Right lobe of liver (tissue), 6 donors: ENCODE measurements at regions not wholly inside any gene's neighbourhood (a gene's known extent, or its start where the extent isn't known, plus 50 kb on each side); places are given as distances from the start of the nearest gene placed in this dataset.

ENCODE experiments used
- ATAC-seq, 4 donors: fragments of 200-7000 bp; cut with Tn5 transposase; one replicate each; pipeline ENCODE4 v1.9.1; 2020; ENCODE audit warnings: mild to moderate bottlenecking in 4 of 4, moderate library complexity in 4 of 4
- DNase-seq, 3 donors: peaks; one replicate each; pipeline ENCODE4 v3.0.0-alpha.2; 2020
- H3K27ac ChIP-seq, 3 donors: fragments of 200-600 bp; one replicate each; pipeline ENCODE4 v1.8.0; 2022
- H3K27me3 ChIP-seq, 2 donors: fragments of 200-600 bp; one replicate each; pipeline ENCODE4 v1.8.0; 2022
- H3K36me3 ChIP-seq, 4 donors: fragments of 200-600 bp; sonication (generic) in 1 of 4; one replicate each; pipeline versions ENCODE4 v1.5.1 to v1.8.0; 2017 to 2022; ENCODE audit warnings: control low read depth in 1 of 4
- H3K4me1 ChIP-seq, 4 donors: fragments of 200-600 bp; sonication (generic) in 1 of 4; one replicate each; pipeline versions ENCODE4 v1.5.1 to v1.8.0; 2017 to 2022; ENCODE audit warnings: control low read depth in 1 of 4
- H3K4me3 ChIP-seq, 3 donors: fragments of 200-600 bp; one replicate each; pipeline ENCODE4 v1.8.0; 2022
- H3K9me3 ChIP-seq, 4 donors: fragments of 200-600 bp; sonication (generic) in 1 of 4; one replicate each; pipeline versions ENCODE4 v1.5.1 to v1.8.0; 2017 to 2022; ENCODE audit warnings: control low read depth in 1 of 4
- CTCF ChIP-seq, 4 donors: fragments of 200-600 bp in 3 of 4; fragments of 450-650 bp in 1 of 4; IDR thresholded peaks; one replicate each; pipeline versions ENCODE4 v1.5.1 to v1.8.0; 2016 to 2022; ENCODE audit warnings: antibody characterized with exemption in 4 of 4, mild to moderate bottlenecking in 2 of 4
- POLR2A ChIP-seq: fragments of 450-650 bp; IDR thresholded peaks from one replicate; pipeline ENCODE4 v1.6.1; 2017; ENCODE audit warnings: antibody characterized with exemption, mild to moderate bottlenecking
- WGBS: methylation state at CpG from one replicate; pipeline ENCODE4 v1.1.6; 2018; ENCODE audit warnings: low coverage, low lambda C conversion rate; ENCODE audit not compliant: insufficient coverage; ENCODE audit errors: missing lambda C conversion rate; 5-methylcytosine and 5-hydroxymethylcytosine counted together
- intact Hi-C, 2 donors: fragments of 100-400 bp; cut with DNase I; formaldehyde crosslinking; loops; one replicate each; pipeline versions ENCODE4 v1.11.2 to v1.14.1; 2022
- donor health status: DM: no; HTN: yes; CAD: no.
- donor health status: DM: no; HTN: no; CAD: no.
- donor health status: DM: no; HTN: no; CAD: no.
- donor health status: DM: no; HTN: yes; CAD: no.
- donor health status: DM: no; HTN: yes; CAD: no.

DNA sequence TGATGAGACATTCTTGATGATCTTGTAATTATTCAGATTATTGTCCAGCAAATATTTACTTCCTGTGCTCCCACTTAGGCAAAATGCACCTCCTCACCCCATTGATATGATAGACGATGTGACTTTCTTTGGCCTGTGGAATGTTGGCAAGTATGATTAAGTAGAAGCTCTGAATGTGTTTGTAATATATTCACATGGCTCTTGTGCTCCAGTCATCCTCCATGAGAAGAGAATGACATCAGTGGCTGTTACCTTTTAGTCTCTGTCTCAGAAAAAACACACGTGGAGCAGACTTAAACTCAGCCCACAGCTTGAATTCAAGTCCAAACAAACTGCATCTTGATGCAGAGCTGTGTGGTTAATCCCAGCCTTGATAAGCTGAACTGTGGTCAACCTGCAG lies 984.3 kb upstream of the FBXO33 start:
- Histone ChIP-seq H3K27me3 (no peaks in the 10 kb centered on the region), H3K9me3 (no peaks in the 10 kb centered on the region), H3K4me1 (no peaks in the 10 kb centered on the region), H3K4me3 (no peak overlapping the region), H3K27ac (no peak overlapping the region), H3K36me3 (no peaks in the 10 kb centered on the region)
- no peak for DNase-seq
- intact Hi-C loops = no loop called here
- TF ChIP-seq POLR2A (no peak), CTCF (IDR thresholded peaks at IDR 0.05) (no peak)
- WGBS = 25% methylated on average over 2 of the region's 2 CpGs
- no peak for ATAC-seq

DNA sequence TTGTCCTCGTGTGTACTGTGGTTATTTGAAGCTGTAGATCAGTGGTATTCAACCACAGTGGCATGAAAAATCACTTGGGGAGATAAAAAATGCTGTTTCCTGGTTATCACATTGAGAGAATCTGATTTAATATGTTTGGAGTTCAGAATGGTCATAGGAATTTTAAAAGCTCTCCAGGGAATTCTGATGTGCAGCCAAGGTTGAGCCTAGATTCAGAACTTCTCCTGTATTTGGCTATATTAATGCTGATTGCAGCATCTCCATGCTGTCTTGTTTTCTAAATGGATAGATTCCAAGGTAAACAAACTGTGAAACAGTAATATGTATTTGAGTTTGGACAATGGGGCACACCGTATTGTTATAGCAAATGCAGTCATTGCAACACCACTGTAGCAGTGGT lies 982.2 kb upstream of the FBXO33 start:
- TF ChIP-seq CTCF (IDR thresholded peaks at IDR 0.05) = no peak
- no peak for TF ChIP-seq POLR2A
- intact Hi-C loops = no loop called here
- H3K36me3 ChIP-seq = no peaks in the 10 kb centered on the region
- no peaks in the 10 kb centered on the region for H3K4me1 ChIP-seq
- WGBS = 27% methylated on average over 2 of the region's 2 CpGs
- no peak overlapping the region for H3K27ac ChIP-seq
- no peaks in the 10 kb centered on the region for H3K27me3 ChIP-seq
- H3K4me3 ChIP-seq = no peak overlapping the region
- DNase-seq = no peak
- no peak for ATAC-seq
- no peaks in the 10 kb centered on the region for H3K9me3 ChIP-seq

DNA sequence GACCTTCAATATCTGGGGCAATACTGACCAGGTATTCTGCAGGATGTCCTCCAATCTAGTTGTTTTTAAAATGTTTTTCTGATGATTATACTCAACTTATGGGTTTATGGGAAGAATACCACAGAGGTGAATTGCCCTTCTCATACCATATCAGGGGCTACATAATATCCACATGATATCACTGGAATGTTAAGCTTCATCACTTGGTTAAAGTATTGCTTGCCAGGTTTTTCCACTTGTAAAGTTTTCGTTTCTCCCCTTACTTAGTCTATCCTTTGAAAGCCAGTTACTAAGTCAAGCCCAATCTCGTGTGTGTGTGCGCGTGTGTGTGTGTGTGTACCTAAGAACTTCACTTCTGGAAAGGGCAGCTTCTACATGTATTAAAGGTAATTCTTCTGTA lies 980.9 kb upstream of the FBXO33 start:
- ATAC-seq = no peak
- no peaks in the 10 kb centered on the region for H3K27me3 ChIP-seq
- H3K36me3 ChIP-seq = no peaks in the 10 kb centered on the region
- TF ChIP-seq CTCF (IDR thresholded peaks at IDR 0.05) (no peak), POLR2A (no peak)
- no peak overlapping the region for H3K27ac ChIP-seq
- no peaks in the 10 kb centered on the region for H3K4me1 ChIP-seq
- no peak for DNase-seq
- intact Hi-C loops = no loop called here
- WGBS = 30% methylated on average over 4 of the region's 4 CpGs
- no peak overlapping the region for H3K4me3 ChIP-seq
- H3K9me3 ChIP-seq = no peaks in the 10 kb centered on the region

DNA sequence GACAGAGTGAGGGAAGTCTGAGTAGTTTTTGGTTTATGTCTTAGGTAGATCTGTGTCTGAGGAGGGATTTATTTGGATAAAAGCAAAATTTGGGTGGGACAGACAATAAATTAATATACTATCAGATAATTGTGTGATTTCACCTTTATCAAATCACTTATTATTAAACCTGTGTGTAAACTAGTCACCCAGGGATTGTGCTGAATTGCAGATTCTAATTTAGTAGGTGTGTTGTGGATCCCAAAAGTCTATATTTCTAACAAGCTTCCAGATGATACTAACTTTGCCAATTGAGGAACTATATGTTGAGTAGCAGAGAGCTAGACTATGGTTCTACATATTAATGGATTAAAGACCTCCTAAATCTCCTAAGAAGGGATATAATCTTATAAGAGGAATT lies 978.5 kb upstream of the FBXO33 start:
- DNase-seq = no peak
- intact Hi-C loops = no loop called here

More for the DNA sequence above, 978.5 kb upstream of the FBXO33 start:
- Histone ChIP-seq H3K4me3 (no peak overlapping the region), H3K27ac (no peak overlapping the region), H3K36me3 (no peaks in the 10 kb centered on the region), H3K9me3 (peaks cover 0 to 3% (median 0%) of the 10 kb centered on the region in 4 donors), H3K27me3 (no peaks in the 10 kb centered on the region), H3K4me1 (no peaks in the 10 kb centered on the region)
- ATAC-seq = no peak
- TF ChIP-seq POLR2A (no peak), CTCF (IDR thresholded peaks at IDR 0.05) (no peak)
